Left lung (tissue), 4 donors: ENCODE measurements at regions not wholly inside any gene's neighbourhood (a gene's known extent, or its start where the extent isn't known, plus 50 kb on each side); places are given as distances from the start of the nearest gene placed in this dataset.
A peak's percentile ranks its signal among the peaks of the same experiment; 100 is the strongest.

Experiments
- ATAC-seq: fragments of 200-7000 bp; cut with Tn5 transposase; one replicate; pipeline ENCODE4 v1.9.1; 2020; ENCODE audit warnings: moderate library complexity
- DNase-seq, 4 donors: peaks; one replicate each; pipeline ENCODE4 v3.0.0-alpha.2; 2013 to 2020
- H3K27ac ChIP-seq, 2 donors: fragments of 200-600 bp; sonication (generic) in 1 of 2; one replicate each; pipeline versions ENCODE4 v1.5.0 to v1.8.0; 2020 to 2021
- H3K27me3 ChIP-seq, 2 donors: fragments of 200-600 bp; sonication (generic) in 1 of 2; one replicate each; pipeline versions ENCODE4 v1.5.0 to v1.8.0; 2020 to 2021
- H3K36me3 ChIP-seq, 2 donors: fragments of 200-600 bp; sonication (generic) in 1 of 2; one replicate each; pipeline versions ENCODE4 v1.5.0 to v1.8.0; 2020 to 2021
- H3K4me1 ChIP-seq, 2 donors: fragments of 200-600 bp; one replicate each; pipeline ENCODE4 v1.8.0; 2021
- H3K4me3 ChIP-seq, 2 donors: fragments of 200-600 bp; sonication (generic) in 1 of 2; one replicate each; pipeline versions ENCODE4 v1.5.0 to v1.8.0; 2020 to 2021; ENCODE audit warnings: mild to moderate bottlenecking in 1 of 2
- H3K9me3 ChIP-seq, 2 donors: fragments of 200-600 bp; sonication (generic) in 1 of 2; one replicate each; pipeline versions ENCODE4 v1.5.0 to v1.8.0; 2020 to 2021
- CTCF ChIP-seq, 2 donors: fragments of 200-600 bp; sonication (generic) in 1 of 2; IDR thresholded peaks; one replicate each; pipeline versions ENCODE4 v1.5.0 to v1.8.0; 2021; ENCODE audit warnings: antibody characterized with exemption in 2 of 2
- intact Hi-C, 2 donors: fragments of 100-400 bp; cut with DNase I; formaldehyde crosslinking; loops; one replicate each; pipeline versions ENCODE4 v1.11.2 to v1.14.2; 2022
- donor health status: DM: no; HTN: yes; CAD: no.
- donor health status: DM: no; HTN: no; CAD: no.

- Histone ChIP-seq H3K27me3 (no peaks in the 10 kb centered on the region), H3K9me3 (no peaks in the 10 kb centered on the region), H3K27ac (no peak overlapping the region), H3K4me3 (no peak overlapping the region), H3K4me1 (no peaks in the 10 kb centered on the region), H3K36me3 (no peaks in the 10 kb centered on the region)
- no peak for TF ChIP-seq CTCF (IDR thresholded peaks at IDR 0.05)
- ATAC-seq (no peak), DNase-seq (no peak)
- intact Hi-C loops, result no loop called here
Measured at GRCh38 chr13:82657471-82657870, 1224.8 kb downstream of the SLITRK1 start.

- Histone ChIP-seq H3K36me3 (no peaks in the 10 kb centered on the region), H3K4me1 (no peaks in the 10 kb centered on the region), H3K4me3 (no peak overlapping the region), H3K27ac (peak overlapping the region in 1 of 2 donors; percentile 39), H3K9me3 (no peaks in the 10 kb centered on the region), H3K27me3 (no peaks in the 10 kb centered on the region)
- ATAC-seq (peak; percentile 84), DNase-seq (peak; percentile 50 to 89 (median 76))
- TF ChIP-seq CTCF (IDR thresholded peaks at IDR 0.05), result no peak
- intact Hi-C loops, result no loop called here
Measured at GRCh38 chr13:82654861-82655855, 1227.1 kb downstream of the SLITRK1 start.

- no peak for TF ChIP-seq CTCF (IDR thresholded peaks at IDR 0.05)
- Histone ChIP-seq H3K27me3 (no peaks in the 10 kb centered on the region), H3K9me3 (no peaks in the 10 kb centered on the region), H3K27ac (no peak overlapping the region), H3K36me3 (no peaks in the 10 kb centered on the region), H3K4me3 (no peak overlapping the region), H3K4me1 (no peaks in the 10 kb centered on the region)
- DNase-seq, result no peak
- intact Hi-C loops, result no loop called here
- ATAC-seq, result no peak
Measured at GRCh38 chr13:82654143-82654542, 1228.1 kb downstream of the SLITRK1 start.

- no peak for ATAC-seq
- intact Hi-C loops, result no loop called here
- no peak for DNase-seq
Measured at GRCh38 chr13:82647540-82647939, 1234.7 kb downstream of the SLITRK1 start.

More at GRCh38 chr13:82647540-82647939, 1234.7 kb downstream of the SLITRK1 start:
- Histone ChIP-seq H3K27me3 (no peaks in the 10 kb centered on the region), H3K4me3 (no peak overlapping the region), H3K27ac (no peak overlapping the region), H3K4me1 (no peaks in the 10 kb centered on the region), H3K36me3 (no peaks in the 10 kb centered on the region), H3K9me3 (no peaks in the 10 kb centered on the region)
- TF ChIP-seq CTCF (IDR thresholded peaks at IDR 0.05), result no peak
